ENCODE measurements at regions not wholly inside any gene's neighbourhood (a gene's known extent, or its start where the extent isn't known, plus 50 kb on each side); places are given as distances from the start of the nearest gene placed in this dataset.

GRCh38 chr3:7953449-7954014 lies 548.1 kb upstream of the LMCD1 start:
- no peak overlapping the region for H3K4me3 Mint-ChIP-seq (ENCODE audit: unreplicated experiment)
- no peaks in the 10 kb centered on the region for H3K9me3 Mint-ChIP-seq (ENCODE audit: unreplicated experiment)
- no peaks in the 10 kb centered on the region for H3K36me3 Mint-ChIP-seq (ENCODE audit: unreplicated experiment)
- TF ChIP-seq, protein P1, sequence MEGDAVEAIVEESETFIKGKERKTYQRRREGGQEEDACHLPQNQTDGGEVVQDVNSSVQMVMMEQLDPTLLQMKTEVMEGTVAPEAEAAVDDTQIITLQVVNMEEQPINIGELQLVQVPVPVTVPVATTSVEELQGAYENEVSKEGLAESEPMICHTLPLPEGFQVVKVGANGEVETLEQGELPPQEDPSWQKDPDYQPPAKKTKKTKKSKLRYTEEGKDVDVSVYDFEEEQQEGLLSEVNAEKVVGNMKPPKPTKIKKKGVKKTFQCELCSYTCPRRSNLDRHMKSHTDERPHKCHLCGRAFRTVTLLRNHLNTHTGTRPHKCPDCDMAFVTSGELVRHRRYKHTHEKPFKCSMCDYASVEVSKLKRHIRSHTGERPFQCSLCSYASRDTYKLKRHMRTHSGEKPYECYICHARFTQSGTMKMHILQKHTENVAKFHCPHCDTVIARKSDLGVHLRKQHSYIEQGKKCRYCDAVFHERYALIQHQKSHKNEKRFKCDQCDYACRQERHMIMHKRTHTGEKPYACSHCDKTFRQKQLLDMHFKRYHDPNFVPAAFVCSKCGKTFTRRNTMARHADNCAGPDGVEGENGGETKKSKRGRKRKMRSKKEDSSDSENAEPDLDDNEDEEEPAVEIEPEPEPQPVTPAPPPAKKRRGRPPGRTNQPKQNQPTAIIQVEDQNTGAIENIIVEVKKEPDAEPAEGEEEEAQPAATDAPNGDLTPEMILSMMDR (IDR thresholded peaks at IDR 0.05; ENCODE audit: partially characterized antibody, unreplicated experiment), result no peak
- no peaks in the 10 kb centered on the region for H3K27me3 Mint-ChIP-seq (ENCODE audit: unreplicated experiment)
- no peak for DNase-seq
- no peaks in the 10 kb centered on the region for H3K4me1 Mint-ChIP-seq (ENCODE audit: low read depth, unreplicated experiment)
- no peak overlapping the region for H3K27ac Mint-ChIP-seq (ENCODE audit: unreplicated experiment)

GRCh38 chr3:7957024-7957423 lies 544.6 kb upstream of the LMCD1 start:
- Mint-ChIP-seq H3K4me1 (ENCODE audit: low read depth, unreplicated experiment) (no peaks in the 10 kb centered on the region), H3K36me3 (ENCODE audit: unreplicated experiment) (no peaks in the 10 kb centered on the region), H3K27me3 (ENCODE audit: unreplicated experiment) (no peaks in the 10 kb centered on the region), H3K27ac (ENCODE audit: unreplicated experiment) (no peak overlapping the region), H3K9me3 (ENCODE audit: unreplicated experiment) (no peaks in the 10 kb centered on the region), H3K4me3 (ENCODE audit: unreplicated experiment) (no peak overlapping the region)
- TF ChIP-seq, protein P1 (IDR thresholded peaks at IDR 0.05; ENCODE audit: partially characterized antibody, unreplicated experiment), result no peak
- no peak for DNase-seq

GRCh38 chr3:7959094-7959493 lies 542.5 kb upstream of the LMCD1 start:
- Mint-ChIP-seq H3K36me3 (ENCODE audit: unreplicated experiment) (no peaks in the 10 kb centered on the region), H3K4me3 (ENCODE audit: unreplicated experiment) (no peak overlapping the region), H3K9me3 (ENCODE audit: unreplicated experiment) (no peaks in the 10 kb centered on the region), H3K4me1 (ENCODE audit: low read depth, unreplicated experiment) (no peaks in the 10 kb centered on the region), H3K27ac (ENCODE audit: unreplicated experiment) (no peak overlapping the region), H3K27me3 (ENCODE audit: unreplicated experiment) (no peaks in the 10 kb centered on the region)
- TF ChIP-seq, protein P1 (IDR thresholded peaks at IDR 0.05; ENCODE audit: partially characterized antibody, unreplicated experiment), result no peak
- no peak for DNase-seq

GRCh38 chr3:7960601-7961000 lies 541.0 kb upstream of the LMCD1 start:
- H3K27ac Mint-ChIP-seq (ENCODE audit: unreplicated experiment), result no peak overlapping the region
- no peaks in the 10 kb centered on the region for H3K9me3 Mint-ChIP-seq (ENCODE audit: unreplicated experiment)
- TF ChIP-seq, protein P1 (IDR thresholded peaks at IDR 0.05; ENCODE audit: partially characterized antibody, unreplicated experiment), result no peak
- H3K27me3 Mint-ChIP-seq (ENCODE audit: unreplicated experiment), result no peaks in the 10 kb centered on the region
- H3K4me1 Mint-ChIP-seq (ENCODE audit: low read depth, unreplicated experiment), result no peaks in the 10 kb centered on the region
- DNase-seq, result no peak
- no peaks in the 10 kb centered on the region for H3K36me3 Mint-ChIP-seq (ENCODE audit: unreplicated experiment)
- no peak overlapping the region for H3K4me3 Mint-ChIP-seq (ENCODE audit: unreplicated experiment)

DNA sequence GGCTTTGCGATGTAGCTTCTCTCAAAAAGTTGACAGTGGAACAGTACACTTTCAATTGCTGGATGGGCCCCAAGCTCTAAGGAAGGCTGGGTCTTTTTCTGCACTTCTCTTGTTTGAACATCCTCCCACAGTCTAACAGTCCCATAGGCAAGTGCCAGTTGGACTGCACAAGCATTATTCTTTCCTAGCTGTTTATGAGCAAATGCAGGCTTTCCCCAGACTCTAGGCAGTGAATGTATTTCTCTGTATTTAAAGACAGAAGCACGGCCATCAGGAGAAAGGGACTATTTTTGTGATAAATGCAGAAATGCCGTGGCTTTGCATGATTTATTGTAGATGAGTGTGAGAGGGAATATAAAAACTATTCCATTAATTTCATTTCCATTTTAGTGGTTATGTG lies 539.3 kb upstream of the LMCD1 start:
- H3K27ac Mint-ChIP-seq (ENCODE audit: unreplicated experiment), result no peak overlapping the region
- no peaks in the 10 kb centered on the region for H3K36me3 Mint-ChIP-seq (ENCODE audit: unreplicated experiment)
- TF ChIP-seq, protein P1 (IDR thresholded peaks at IDR 0.05; ENCODE audit: partially characterized antibody, unreplicated experiment), result no peak

More for the DNA sequence above, 539.3 kb upstream of the LMCD1 start:
- Mint-ChIP-seq H3K4me1 (ENCODE audit: low read depth, unreplicated experiment) (no peaks in the 10 kb centered on the region), H3K4me3 (ENCODE audit: unreplicated experiment) (no peak overlapping the region), H3K9me3 (ENCODE audit: unreplicated experiment) (no peaks in the 10 kb centered on the region), H3K27me3 (ENCODE audit: unreplicated experiment) (no peaks in the 10 kb centered on the region)
- no peak for DNase-seq
